K562 (cell line): ENCODE measurements at regions not wholly inside any gene's neighbourhood (a gene's known extent, or its start where the extent isn't known, plus 50 kb on each side); places are given as distances from the start of the nearest gene placed in this dataset.

ENCODE experiments used
- ATAC-seq: fragments of 200-7000 bp; cut with Tn5 transposase; 3 replicates; pipeline ENCODE4 v1.9.1; 2020; ENCODE audit warnings: moderate library complexity
- BruUV-seq: library from RNA; stranded (reverse); fragments of 400-500 nt; replicated peaks from 2 replicates; lab custom pipeline; 2021; lab: Mats Ljungman, UMichigan
- CTCF ChIA-PET: fragments of 300-600 bp; formaldehyde crosslinking; extraction: SDS; loops from one replicate; lab custom pipeline; 2021; ENCODE audit warnings: low intra/inter-chr PET ratio; lab: Yijun Ruan, JAX
- POLR2A ChIA-PET: fragments of 300-600, 350-650 bp; sonication (Branson Sonifier 250); formaldehyde crosslinking; extraction: SDS; loops from one replicate; lab custom pipeline; 2021; ENCODE audit warnings: antibody characterized with exemption, inconsistent platforms; lab: Yijun Ruan, JAX
- DNase-seq, 4 experiments: peaks; one replicate each; pipeline versions ENCODE4 v3.0.0 to v3.0.0-alpha.2; 2011 to 2018; ENCODE audit warnings: low spot score in 3 of 4, mixed read lengths in 3 of 4; ENCODE audit errors: extremely low read depth in 1 of 4
- FAIRE-seq: peaks from 2 replicates; lab custom pipeline; 2011; peaks lifted over from hg19 to GRCh38; lab: Jason Lieb, UNC
- H2AFZ ChIP-seq: 2 replicates; pipeline ENCODE4 v1.6.0; 2011; ENCODE audit warnings: low read depth, low read length, control low read depth, inconsistent platforms
- H3K27ac ChIP-seq: fragments of 200-600 bp; 3 replicates; pipeline ENCODE4 v1.8.0; 2011; ENCODE audit warnings: low read depth, mild to moderate bottlenecking, control low read depth, inconsistent platforms, low read length, moderate library complexity, mixed read lengths; ENCODE audit errors: extremely low read depth
- H3K27me3 ChIP-seq, 2 experiments: fragments of 300-600 bp in 1 of 2; 2 replicates in 1 of 2; 3 replicates in 1 of 2; pipeline versions ENCODE4 v1.6.0 to v1.8.0; 2011; ENCODE audit warnings: inconsistent platforms in 2 of 2, low read length in 2 of 2, mild to moderate bottlenecking in 1 of 2, mixed read lengths in 1 of 2, moderate library complexity in 1 of 2; ENCODE audit not compliant: control insufficient read depth in 2 of 2, insufficient read depth in 2 of 2
- H3K36me3 ChIP-seq: fragments of 300-600 bp; 3 replicates; pipeline ENCODE4 v1.8.0; 2011; ENCODE audit warnings: mild to moderate bottlenecking, low read length, inconsistent platforms; ENCODE audit not compliant: control insufficient read depth, insufficient read depth
- H3K4me1 ChIP-seq, 2 experiments: fragments of 200-600 bp in 1 of 2; replicated peaks in 1 of 2; 2 replicates in 1 of 2; 3 replicates in 1 of 2; pipeline versions ENCODE4 v1.5.1 to v1.8.0; 2011; ENCODE audit warnings: inconsistent platforms in 2 of 2, low read length in 2 of 2, mild to moderate bottlenecking in 1 of 2, mixed read lengths in 1 of 2, moderate library complexity in 1 of 2; ENCODE audit not compliant: control insufficient read depth in 2 of 2, insufficient read depth in 2 of 2
- H3K4me2 ChIP-seq: 2 replicates; pipeline ENCODE4 v1.6.1; 2011; ENCODE audit warnings: low read length, control low read depth, inconsistent platforms, mixed read lengths; ENCODE audit not compliant: insufficient read depth
- H3K4me3 ChIP-seq: fragments of 200-600 bp; sonication (generic), shearing (Covaris generic); 2 replicates; pipeline ENCODE4 v1.5.1; 2016; ENCODE audit warnings: control low read depth, inconsistent platforms
- H3K79me2 ChIP-seq: fragments of 200-600 bp; 3 replicates; pipeline ENCODE4 v1.8.0; 2011; ENCODE audit warnings: low read length, inconsistent platforms; ENCODE audit not compliant: control insufficient read depth, insufficient read depth
- H3K9ac ChIP-seq, 2 experiments: 2 replicates each; pipeline versions ENCODE4 v1.6.0 to v1.6.1; 2011; ENCODE audit warnings: low read depth in 2 of 2, low read length in 2 of 2, control low read depth in 1 of 2, inconsistent platforms in 1 of 2, mild to moderate bottlenecking in 1 of 2, mixed read lengths in 1 of 2; ENCODE audit not compliant: insufficient read depth in 1 of 2
- H3K9me1 ChIP-seq: one replicate; pipeline ENCODE4 v1.6.0; 2011; ENCODE audit warnings: inconsistent platforms, mild to moderate bottlenecking, low read length, moderate library complexity; ENCODE audit not compliant: control insufficient read depth, insufficient read depth
- H3K9me3 ChIP-seq: replicated peaks from 2 replicates; pipeline ENCODE4 v1.5.1; 2011; ENCODE audit warnings: low read depth, low read length, inconsistent platforms; ENCODE audit not compliant: control insufficient read depth, insufficient read depth
- H4K20me1 ChIP-seq: replicated peaks from 2 replicates; pipeline ENCODE4 v1.6.1; 2011; ENCODE audit warnings: low read length, inconsistent platforms, mixed read lengths; ENCODE audit not compliant: control insufficient read depth, insufficient read depth
- CCAR2 ChIP-seq: fragments of 200-400 bp; formaldehyde crosslinking; IDR thresholded peaks from 2 replicates; pipeline ENCODE4 v1.6.1; 2017; ENCODE audit warnings: mild to moderate bottlenecking, low read depth, low read length
- E2F6 ChIP-seq, 2 experiments: IDR thresholded peaks; 2 replicates each; pipeline ENCODE4 v1.6.1; 2011; ENCODE audit warnings: borderline replicate concordance in 1 of 2, control low read depth in 1 of 2, low read depth in 1 of 2, low read length in 1 of 2, mild to moderate bottlenecking in 1 of 2, mixed read lengths in 1 of 2, moderate library complexity in 1 of 2; ENCODE audit not compliant: insufficient read depth in 1 of 2, insufficient read length in 1 of 2, poor library complexity in 1 of 2, severe bottlenecking in 1 of 2; ENCODE audit errors: extremely low read depth in 1 of 2
- HINFP ChIP-seq: fragments of 450-650 bp; conservative IDR thresholded peaks from 2 replicates; pipeline ENCODE4 v1.6.1; 2016; ENCODE audit warnings: missing genetic modification characterization, low read depth, mild to moderate bottlenecking, control low read depth, missing compliant biosample characterization
- MAZ ChIP-seq, 2 experiments: fragments of 450-650 bp in 1 of 2; sonication (generic) in 1 of 2; formaldehyde crosslinking; IDR thresholded peaks in 1 of 2; conservative IDR thresholded peaks in 1 of 2; 2 replicates each; pipeline versions ENCODE4 v1.4.0 to v1.5.0; 2020; ENCODE audit warnings: mild to moderate bottlenecking in 1 of 2, missing genetic modification reagents in 1 of 2
- MYBL2 ChIP-seq, 2 experiments: fragments of 450-650 bp in 1 of 2; sonication (generic) in 1 of 2; formaldehyde crosslinking in 1 of 2; IDR thresholded peaks; 2 replicates each; pipeline versions ENCODE4 v1.6.1 to v1.8.1; 2017 to 2022; ENCODE audit warnings: borderline replicate concordance in 1 of 2, inconsistent platforms in 1 of 2, low read depth in 1 of 2, mild to moderate bottlenecking in 1 of 2, missing genetic modification reagents in 1 of 2, moderate library complexity in 1 of 2
- NR2C2 ChIP-seq, 2 experiments: fragments of 200-800 bp in 1 of 2; sonication (Bioruptor generic) in 1 of 2; sonication (generic) in 1 of 2; formaldehyde crosslinking in 1 of 2; IDR thresholded peaks; 2 replicates each; pipeline versions ENCODE4 v1.6.1 to v1.8.0; 2016 to 2022; ENCODE audit warnings: mild to moderate bottlenecking in 1 of 2, missing compliant biosample characterization in 1 of 2, missing genetic modification characterization in 1 of 2, missing genetic modification reagents in 1 of 2
- RFX1 ChIP-seq: fragments of 450-650 bp; IDR thresholded peaks from 2 replicates; pipeline ENCODE4 v1.6.1; 2016; ENCODE audit warnings: mild to moderate bottlenecking, moderate library complexity
- RFX5 ChIP-seq: IDR thresholded peaks from 2 replicates; pipeline ENCODE4 v1.6.1; 2011; ENCODE audit warnings: low read depth, mild to moderate bottlenecking, improper control_type of control experiment, low read length
- RFX7 ChIP-seq: fragments of 250-450 bp; sonication (Bioruptor Pico); IDR thresholded peaks from 2 replicates; pipeline ENCODE4 v1.5.1; 2021; ENCODE audit warnings: mild to moderate bottlenecking
- SMARCA4 ChIP-seq: fragments of 450-650 bp; IDR thresholded peaks from 2 replicates; pipeline ENCODE4 v1.6.1; 2016
- SRSF3 ChIP-seq: fragments of 200-400 bp; formaldehyde crosslinking; IDR thresholded peaks from 2 replicates; pipeline ENCODE4 v1.6.1; 2016; ENCODE audit warnings: mild to moderate bottlenecking, low read length, moderate library complexity; ENCODE audit not compliant: insufficient read depth
- TCF3 ChIP-seq: sonication (generic); formaldehyde crosslinking; IDR thresholded peaks from 2 replicates; pipeline ENCODE4 v1.4.0; 2020; ENCODE audit warnings: mild to moderate bottlenecking, missing genetic modification reagents
- THRB ChIP-seq: fragments of 450-650 bp; formaldehyde crosslinking; conservative IDR thresholded peaks from 2 replicates; pipeline ENCODE4 v1.4.0; 2022; ENCODE audit warnings: mild to moderate bottlenecking, missing genetic modification characterization
- TSC22D4 ChIP-seq: fragments of 450-650 bp; IDR thresholded peaks from 2 replicates; pipeline ENCODE4 v1.6.1; 2016; ENCODE audit warnings: missing genetic modification characterization, missing biosample characterization, control low read depth
- ZBTB12 ChIP-seq: fragments of 250-450 bp; sonication (Bioruptor Pico); IDR thresholded peaks from 2 replicates; pipeline ENCODE4 v1.4.0; 2020
- WGBS: fragments of 100-300 bp; shearing (Covaris generic); methylation state at CpG from one replicate; pipeline ENCODE4 v1.1.6; 2016; ENCODE audit warnings: low coverage, mixed read lengths; ENCODE audit not compliant: insufficient coverage; ENCODE audit errors: missing lambda C conversion rate; 5-methylcytosine and 5-hydroxymethylcytosine counted together
- in situ Hi-C: fragments of 300-500 bp; cut with MboI; formaldehyde crosslinking; loops from 4 replicates; pipeline ENCODE4 v1.15.0; 2018; ENCODE audit warnings: inconsistent platforms, mixed read lengths
- intact Hi-C: fragments of 100-400 bp; cut with micrococcal nuclease; formaldehyde crosslinking; loops from 2 replicates; pipeline ENCODE4 v1.14.2; 2022

- TF ChIP-seq THRB (no peak), CCAR2 (no peak), ZBTB12 (no peak)
These were observed 54.1 kb downstream of the MRPL57 start (continued) for GRCh38 chr13:21230516-21230915.

GRCh38 chr13:21231426-21231940, 55.0 kb downstream of the MRPL57 start:
- ChIA-PET CTCF (no interaction called here), POLR2A (no interaction called here)
- H4K20me1 ChIP-seq = no peaks in the 10 kb centered on the region
- no peak overlapping the region for H3K4me3 ChIP-seq
- peaks cover 0 to 25% of the 10 kb centered on the region in 2 experiments; a peak in 3 of 5 replicates for H3K27me3 ChIP-seq
- no peak overlapping the region for H3K9ac ChIP-seq
- no peak overlapping the region for H2AFZ ChIP-seq
- no peaks in the 10 kb centered on the region for H3K9me1 ChIP-seq
- H3K27ac ChIP-seq = no peak overlapping the region
- 0% methylated on average over 5 of the region's 5 CpGs for WGBS
- DNase-seq (no peak), ATAC-seq (no peak), FAIRE-seq (no peak)
- H3K4me2 ChIP-seq = no peak overlapping the region
- no peaks in the 10 kb centered on the region for H3K9me3 ChIP-seq
- in situ Hi-C loops (no loop called here), intact Hi-C loops (no loop called here)
- no TSS peak for BruUV-seq
- no peaks in the 10 kb centered on the region for H3K36me3 ChIP-seq
- H3K79me2 ChIP-seq = no peaks in the 10 kb centered on the region
- H3K4me1 ChIP-seq = no peaks in the 10 kb centered on the region
- no peak for TF ChIP-seq SRSF3
- TF ChIP-seq RFX7 (CRISPR knock-in tag) = no peak
- TF ChIP-seq TSC22D4 (tag) = no peak
- no peak for TF ChIP-seq MYBL2 (IDR thresholded peaks at IDR 0.05; ENCODE audit: low read depth)
- no peak for TF ChIP-seq MYBL2 (CRISPR knock-in tag; IDR thresholded peaks at IDR 0.05; ENCODE audit: borderline replicate concordance)
- no peak for TF ChIP-seq HINFP (tag)
- TF ChIP-seq MAZ (CRISPR knock-in tag; conservative IDR thresholded peaks at IDR 0.05 in 1 of 2, IDR thresholded peaks at IDR 0.05 in 1 of 2) = no peak
- no peak for TF ChIP-seq RFX1
- TF ChIP-seq NR2C2 (CRISPR knock-in tag; IDR thresholded peaks at IDR 0.05) = no peak
- TF ChIP-seq NR2C2 (tag; IDR thresholded peaks at IDR 0.05) = no peak
- TF ChIP-seq TCF3 = no peak
- no peak for TF ChIP-seq E2F6 (IDR thresholded peaks at IDR 0.05; ENCODE audit: borderline replicate concordance in 1 of 2, extremely low read depth in 1 of 2, insufficient read depth in 1 of 2, insufficient read length in 1 of 2, low read depth in 1 of 2, low read length in 1 of 2, poor library complexity in 1 of 2, severe bottlenecking in 1 of 2)
- TF ChIP-seq RFX5 = no peak
- no peak for TF ChIP-seq SMARCA4
